ENCODE measurements at regions not wholly inside any gene's neighbourhood (a gene's known extent, or its start where the extent isn't known, plus 50 kb on each side); places are given as distances from the start of the nearest gene placed in this dataset. TPM values are rescaled to one million over a fixed set of nuclear protein-coding genes. Genes with fewer than 3 reads are reported as not detected.

- Histone ChIP-seq H3K27ac (ENCODE audit: low read depth) (no peak overlapping the region), H3K4me1 (ENCODE audit: insufficient read depth) (no peaks in the 10 kb centered on the region), H3K4me3 (ENCODE audit: low read depth, low read length) (no peak overlapping the region), H3K36me3 (ENCODE audit: insufficient read depth) (no peaks in the 10 kb centered on the region)
- 38% methylated on average over 6 of the region's 6 CpGs for WGBS
- DNase-seq (ENCODE audit: extremely low spot score): no peak
Observed at GRCh38 chr20:41669708-41670263, 51.6 kb upstream of the CHD6 start.

GRCh38 chr20:41668057-41668749 lies 50.0 kb upstream of the CHD6 start:
- Histone ChIP-seq H3K27ac (ENCODE audit: low read depth) (no peak overlapping the region), H3K4me3 (ENCODE audit: low read depth, low read length) (no peak overlapping the region), H3K36me3 (ENCODE audit: insufficient read depth) (no peaks in the 10 kb centered on the region), H3K4me1 (ENCODE audit: insufficient read depth) (no peaks in the 10 kb centered on the region)
- 81% methylated on average over 1 of the region's 1 CpG for WGBS
- DNase-seq (ENCODE audit: extremely low spot score): no peak

Small RNAs in the stretch of these regions (small RNA-seq; reads per million reads assigned to genes)
- gene RF00568: not detected
- gene RNU6-1018P: not detected

All from urinary bladder (tissue), 4 donors.